Ascending aorta (tissue), 2 donors: ENCODE measurements at regions not wholly inside any gene's neighbourhood (a gene's known extent, or its start where the extent isn't known, plus 50 kb on each side); places are given as distances from the start of the nearest gene placed in this dataset.

ENCODE experiments used
- DNase-seq, 2 donors: peaks; one replicate each; pipeline ENCODE4 v3.0.0-alpha.2; 2019; ENCODE audit warnings: low spot score in 2 of 2
- H3K27ac ChIP-seq, 2 donors: fragments of 200-600 bp; sonication (generic); one replicate each; pipeline ENCODE4 v1.5.1; 2016 to 2017; ENCODE audit warnings: mild to moderate bottlenecking in 1 of 2
- H3K27me3 ChIP-seq: fragments of 200-600 bp; sonication (generic); one replicate; pipeline ENCODE4 v1.5.1; 2017
- H3K36me3 ChIP-seq, 2 donors: fragments of 200-600 bp; sonication (generic); one replicate each; pipeline ENCODE4 v1.5.1; 2016
- H3K4me1 ChIP-seq, 2 donors: fragments of 200-600 bp; sonication (generic); one replicate each; pipeline ENCODE4 v1.5.1; 2016 to 2017; ENCODE audit warnings: mild to moderate bottlenecking in 1 of 2
- H3K4me3 ChIP-seq, 2 donors: fragments of 200-600 bp; sonication (generic); one replicate each; pipeline ENCODE4 v1.5.1; 2016 to 2017; ENCODE audit warnings: mild to moderate bottlenecking in 1 of 2
- H3K9me3 ChIP-seq, 2 donors: fragments of 200-600 bp; sonication (generic); one replicate each; pipeline ENCODE4 v1.5.1; 2016
- CTCF ChIP-seq, 3 experiments: fragments of 200-600 bp in 2 of 3; fragments of 450-650 bp in 1 of 3; sonication (generic) in 2 of 3; IDR thresholded peaks; one replicate each; pipeline ENCODE4 v1.5.1; 2016 to 2019; ENCODE audit warnings: antibody characterized with exemption in 3 of 3, mild to moderate bottlenecking in 1 of 3, moderate library complexity in 1 of 3
- intact Hi-C: fragments of 100-400 bp; cut with DNase I; formaldehyde crosslinking; loops from one replicate; pipeline ENCODE4 v1.15.1; 2023

DNA sequence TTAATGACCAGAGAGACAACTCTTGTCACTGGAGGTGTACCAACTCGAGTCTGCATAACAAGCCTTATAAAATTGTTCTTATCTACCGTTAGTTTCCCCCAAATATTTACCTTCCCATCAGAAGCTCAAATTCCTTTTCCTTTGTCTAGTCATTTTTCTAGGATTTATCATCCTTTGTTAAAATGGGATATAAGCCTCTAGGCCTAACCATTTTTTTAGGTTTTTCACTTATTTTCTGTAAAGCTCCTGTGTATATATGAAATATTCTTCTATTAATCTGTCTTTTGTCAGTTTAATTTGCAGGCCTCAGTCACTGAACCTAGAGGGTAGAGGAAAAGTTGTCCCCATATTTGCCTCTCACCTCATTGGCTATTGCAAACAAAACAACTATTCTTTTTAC lies 99.6 kb upstream of the TNFAIP3 start:
- Histone ChIP-seq H3K9me3 (no peaks in the 10 kb centered on the region), H3K36me3 (no peaks in the 10 kb centered on the region), H3K4me1 (no peaks in the 10 kb centered on the region), H3K27me3 (no peaks in the 10 kb centered on the region), H3K27ac (no peak overlapping the region), H3K4me3 (no peak overlapping the region)
- intact Hi-C loops, result no loop called here
- no peak for DNase-seq
- no peak for TF ChIP-seq CTCF (IDR thresholded peaks at IDR 0.05)

- Histone ChIP-seq H3K27me3 (no peaks in the 10 kb centered on the region), H3K36me3 (no peaks in the 10 kb centered on the region), H3K9me3 (no peaks in the 10 kb centered on the region), H3K4me1 (no peaks in the 10 kb centered on the region), H3K27ac (no peak overlapping the region), H3K4me3 (no peak overlapping the region)
- TF ChIP-seq CTCF (IDR thresholded peaks at IDR 0.05), result no peak
- no peak for DNase-seq
- intact Hi-C loops, result no loop called here
Measured at GRCh38 chr6:137767911-137768690, 99.0 kb upstream of the TNFAIP3 start.

DNA sequence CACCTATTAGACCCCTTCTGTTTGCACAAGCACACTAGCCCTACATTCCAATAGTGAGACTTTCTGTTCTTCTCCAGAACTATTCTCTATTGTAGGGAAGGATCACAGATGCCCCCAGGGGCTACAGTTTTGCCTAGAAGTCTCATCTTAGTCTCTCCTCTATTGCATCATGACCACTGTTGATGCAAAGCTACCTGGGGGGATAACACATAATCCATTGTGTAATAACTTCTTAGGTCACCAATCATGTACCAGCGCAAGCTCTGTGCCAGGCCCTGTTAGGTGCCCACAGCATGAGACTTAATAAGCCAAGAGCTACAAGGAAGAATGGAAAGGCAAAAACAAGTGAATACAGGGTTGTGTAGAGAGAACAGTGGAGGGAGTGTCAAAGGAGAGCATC lies 98.1 kb upstream of the TNFAIP3 start:
- Histone ChIP-seq H3K4me1 (no peaks in the 10 kb centered on the region), H3K4me3 (no peak overlapping the region), H3K27ac (no peak overlapping the region), H3K36me3 (no peaks in the 10 kb centered on the region), H3K27me3 (no peaks in the 10 kb centered on the region), H3K9me3 (no peaks in the 10 kb centered on the region)
- intact Hi-C loops, result no loop called here
- no peak for TF ChIP-seq CTCF (IDR thresholded peaks at IDR 0.05)
- DNase-seq, result no peak

GRCh38 chr6:137769797-137770362 lies 97.2 kb upstream of the TNFAIP3 start:
- TF ChIP-seq CTCF (IDR thresholded peaks at IDR 0.05), result no peak
- no peak for DNase-seq
- H3K4me3 ChIP-seq, result no peak overlapping the region
- H3K36me3 ChIP-seq, result no peaks in the 10 kb centered on the region
- no peaks in the 10 kb centered on the region for H3K4me1 ChIP-seq
- intact Hi-C loops, result no loop called here
- no peaks in the 10 kb centered on the region for H3K27me3 ChIP-seq
- no peak overlapping the region for H3K27ac ChIP-seq
- H3K9me3 ChIP-seq, result no peaks in the 10 kb centered on the region

DNA sequence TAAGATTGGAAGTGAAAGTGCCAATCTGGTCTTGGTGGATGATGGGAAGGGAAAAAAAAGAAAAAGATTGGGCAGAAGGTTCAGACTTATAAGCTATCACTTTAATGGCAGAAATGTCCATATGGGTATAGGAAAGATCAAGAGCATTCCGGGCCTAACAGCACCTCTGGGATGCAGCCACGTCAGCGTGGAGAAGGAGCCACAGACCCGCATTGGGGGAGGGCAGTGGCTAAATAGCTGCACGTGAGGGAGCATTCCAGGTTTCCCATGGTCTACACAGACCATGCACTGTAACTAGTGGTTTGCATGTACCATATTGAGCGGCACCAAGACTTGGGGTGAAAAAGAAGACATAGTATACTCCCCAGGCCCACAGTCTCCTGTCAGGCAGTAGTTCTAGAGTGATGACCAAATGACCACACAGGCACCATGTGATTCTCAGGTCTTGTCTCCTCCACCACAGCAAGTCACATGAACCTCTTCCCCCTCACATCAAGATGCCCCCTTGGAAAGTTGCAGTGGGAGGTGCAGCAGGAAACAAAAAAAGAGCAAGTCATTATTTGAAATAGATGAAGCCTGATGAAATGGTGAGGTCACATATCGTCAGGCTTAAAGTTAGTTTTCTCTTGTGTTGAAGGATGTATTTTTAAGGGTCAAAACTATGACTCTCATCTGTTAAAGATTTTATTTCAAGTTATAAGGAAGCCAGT lies 94.4 kb upstream of the TNFAIP3 start:
- no peak overlapping the region for H3K4me3 ChIP-seq
- H3K4me1 ChIP-seq, result no peaks in the 10 kb centered on the region
- DNase-seq, result no peak
- H3K27me3 ChIP-seq, result no peaks in the 10 kb centered on the region
- no peaks in the 10 kb centered on the region for H3K36me3 ChIP-seq
- H3K9me3 ChIP-seq, result no peaks in the 10 kb centered on the region
- intact Hi-C loops, result no loop called here
- no peak overlapping the region for H3K27ac ChIP-seq
- no peak for TF ChIP-seq CTCF (IDR thresholded peaks at IDR 0.05)
